ENCODE measurements at regions not wholly inside any gene's neighbourhood (a gene's known extent, or its start where the extent isn't known, plus 50 kb on each side); places are given as distances from the start of the nearest gene placed in this dataset.
"Not testable (repeated sequence)": the region's sequence is repeated elsewhere in the genome, so short reads cannot be mapped to it uniquely, and the experiment has no call there.

GRCh38 chr7:69443136-69443535 is 155.1 kb upstream of the AUTS2 start:
- no peak overlapping the region for H3K4me3 ChIP-seq (ENCODE audit: low read depth, low read length)
- no peaks in the 10 kb centered on the region for H3K27me3 ChIP-seq (ENCODE audit: insufficient read depth, low read depth, severe bottlenecking)
- no peaks in the 10 kb centered on the region for H3K9me3 ChIP-seq (ENCODE audit: severe bottlenecking)
- H3K27ac ChIP-seq, result no peak overlapping the region
- H3K36me3 ChIP-seq, result no peaks in the 10 kb centered on the region
- no peak for TF ChIP-seq CTCF (IDR thresholded peaks at IDR 0.05; ENCODE audit: low read depth, low read length)
- DNase-seq, result no peak

DNA sequence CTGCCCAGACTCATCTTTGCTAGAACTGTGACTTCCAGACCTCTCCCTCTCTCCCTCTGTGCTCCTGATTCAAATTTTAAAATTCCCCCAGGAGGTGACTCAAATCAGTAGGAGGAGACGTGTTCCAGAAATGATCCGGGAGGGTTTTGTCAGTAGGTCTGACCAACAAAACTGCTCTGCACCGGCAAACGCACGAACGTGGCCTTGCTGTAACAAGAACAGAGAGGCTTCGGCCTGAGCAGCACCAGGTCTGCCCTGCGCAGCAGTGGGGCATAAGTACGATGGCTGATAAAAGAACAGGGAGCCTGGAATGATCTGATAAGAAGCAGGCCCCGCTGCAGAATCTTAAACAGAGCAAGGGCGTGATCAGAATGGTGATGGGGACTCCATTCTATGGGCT is 152.7 kb upstream of the AUTS2 start:
- H3K27ac ChIP-seq, result no peak overlapping the region
- no peaks in the 10 kb centered on the region for H3K27me3 ChIP-seq (ENCODE audit: insufficient read depth, low read depth, severe bottlenecking)
- TF ChIP-seq CTCF (IDR thresholded peaks at IDR 0.05; ENCODE audit: low read depth, low read length), result no peak
- no peak overlapping the region for H3K4me3 ChIP-seq (ENCODE audit: low read depth, low read length)
- no peaks in the 10 kb centered on the region for H3K9me3 ChIP-seq (ENCODE audit: severe bottlenecking)
- no peak for DNase-seq
- H3K36me3 ChIP-seq, result no peaks in the 10 kb centered on the region

DNA sequence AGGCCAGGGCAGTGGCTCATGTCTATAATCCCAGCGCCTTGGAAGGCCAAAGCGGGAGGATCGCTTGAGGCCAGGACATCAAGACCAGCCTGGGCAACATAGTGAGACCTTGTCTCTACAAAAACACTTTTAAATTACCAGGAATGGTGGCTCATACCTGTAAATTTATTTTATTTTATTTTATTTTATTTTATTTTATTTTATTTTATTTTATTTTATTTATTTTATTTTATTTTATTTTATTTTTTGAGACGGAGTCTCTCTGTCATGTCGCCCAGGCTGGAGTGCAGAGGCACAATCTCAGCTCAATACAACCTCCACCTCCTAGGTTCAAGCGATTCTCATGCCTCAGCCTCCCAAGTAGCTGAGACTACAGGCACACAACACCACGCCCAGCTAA is 152.1 kb upstream of the AUTS2 start:
- H3K27ac ChIP-seq; H3K36me3 ChIP-seq; H3K9me3 ChIP-seq (ENCODE audit: severe bottlenecking); H3K4me3 ChIP-seq (ENCODE audit: low read depth, low read length); H3K27me3 ChIP-seq (ENCODE audit: insufficient read depth, low read depth, severe bottlenecking); DNase-seq: not testable (repeated sequence)

DNA sequence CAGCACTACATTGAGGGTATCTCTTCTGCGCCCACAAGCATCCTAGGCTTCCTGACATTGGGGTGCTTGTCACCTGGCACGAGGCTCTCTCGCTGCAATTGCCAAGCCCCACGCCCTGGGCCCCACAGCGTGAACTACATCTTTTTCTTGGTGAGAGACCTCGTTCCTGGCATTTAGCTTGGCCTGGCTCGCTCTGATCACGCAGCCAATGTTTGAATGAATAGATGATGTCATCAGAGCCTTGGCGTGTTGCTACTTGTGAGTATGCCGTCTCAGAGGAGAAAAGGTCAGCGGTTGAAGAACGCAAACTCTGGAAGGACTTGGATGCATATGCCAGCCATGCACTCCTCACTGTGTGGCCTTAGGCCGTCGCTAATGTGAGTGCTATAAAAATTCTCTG is 150.2 kb upstream of the AUTS2 start:
- H3K4me3 ChIP-seq (ENCODE audit: low read depth, low read length), result no peak overlapping the region
- no peaks in the 10 kb centered on the region for H3K27me3 ChIP-seq (ENCODE audit: insufficient read depth, low read depth, severe bottlenecking)
- no peak overlapping the region for H3K27ac ChIP-seq
- DNase-seq, result no peak
- H3K36me3 ChIP-seq, result no peaks in the 10 kb centered on the region
- no peak for TF ChIP-seq CTCF (IDR thresholded peaks at IDR 0.05; ENCODE audit: low read depth, low read length)
- no peaks in the 10 kb centered on the region for H3K9me3 ChIP-seq (ENCODE audit: severe bottlenecking)

GRCh38 chr7:69450456-69450855 is 147.8 kb upstream of the AUTS2 start:
- no peaks in the 10 kb centered on the region for H3K27me3 ChIP-seq (ENCODE audit: insufficient read depth, low read depth, severe bottlenecking)
- no peak overlapping the region for H3K27ac ChIP-seq
- no peak overlapping the region for H3K4me3 ChIP-seq (ENCODE audit: low read depth, low read length)
- no peaks in the 10 kb centered on the region for H3K36me3 ChIP-seq
- no peaks in the 10 kb centered on the region for H3K9me3 ChIP-seq (ENCODE audit: severe bottlenecking)
- no peak for DNase-seq
- TF ChIP-seq CTCF (IDR thresholded peaks at IDR 0.05; ENCODE audit: low read depth, low read length), result no peak

- H3K27me3 ChIP-seq (ENCODE audit: insufficient read depth, low read depth, severe bottlenecking), result no peaks in the 10 kb centered on the region
- no peaks in the 10 kb centered on the region for H3K36me3 ChIP-seq
- no peak for DNase-seq
- no peak for TF ChIP-seq CTCF (IDR thresholded peaks at IDR 0.05; ENCODE audit: low read depth, low read length)
- no peak overlapping the region for H3K27ac ChIP-seq
- no peaks in the 10 kb centered on the region for H3K9me3 ChIP-seq (ENCODE audit: severe bottlenecking)
- H3K4me3 ChIP-seq (ENCODE audit: low read depth, low read length), result no peak overlapping the region
Measured at GRCh38 chr7:69451715-69452114, 146.6 kb upstream of the AUTS2 start.
